ENCODE measurements at regions not wholly inside any gene's neighbourhood (a gene's known extent, or its start where the extent isn't known, plus 50 kb on each side); places are given as distances from the start of the nearest gene placed in this dataset.

GRCh38 chr13:86038490-86038889, 239.3 kb upstream of the SLITRK6 start:
- H3K4me1 ChIP-seq (ENCODE audit: insufficient read depth, low read length), result no peaks in the 10 kb centered on the region
- in situ Hi-C loops (cut with HindIII; ENCODE audit: extremely low pct_ligation_motif_present, low pct_unique_long_range_greater_than_20kb), result no loop called here

DNA sequence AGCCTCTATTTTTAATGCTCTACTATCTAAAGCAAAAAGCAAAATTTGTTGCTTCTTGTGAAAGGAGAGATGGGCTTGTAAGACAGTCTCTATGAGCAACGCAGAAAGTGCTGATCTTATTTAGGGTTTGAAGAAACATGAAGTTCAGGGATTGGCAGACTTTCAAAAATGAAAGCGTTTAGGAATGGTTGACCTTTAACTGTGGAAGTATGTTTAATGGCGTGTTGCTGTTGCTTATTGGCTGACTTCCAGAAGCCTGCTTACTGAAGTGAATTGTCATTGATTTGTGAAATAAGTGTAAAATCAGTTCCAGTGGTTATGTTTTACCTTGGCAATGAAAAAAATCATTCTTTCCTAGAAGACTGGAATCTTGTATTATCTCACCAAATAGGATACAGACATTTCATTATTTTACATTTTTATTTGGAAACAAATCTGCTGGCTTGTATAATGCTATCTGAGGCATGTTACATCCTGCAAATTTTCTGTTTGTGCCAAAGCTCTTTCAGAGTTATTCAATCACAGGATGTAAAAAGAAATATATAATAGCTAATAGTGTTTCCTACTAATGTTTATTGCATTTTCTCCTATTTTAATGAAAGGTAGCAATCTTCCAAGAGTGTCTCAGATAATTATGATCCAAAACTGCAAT, 221.3 kb upstream of the SLITRK6 start:
- in situ Hi-C loops (cut with HindIII; ENCODE audit: extremely low pct_ligation_motif_present, low pct_unique_long_range_greater_than_20kb) (no loop called here), intact Hi-C loops (cut with micrococcal nuclease; ENCODE audit: unreplicated experiment) (no loop called here)
- WGBS (ENCODE audit: low lambda C conversion rate), result 0% methylated on average over 3 of the region's 3 CpGs
- ChIA-PET CTCF (ENCODE audit: low intra/inter-chr PET ratio, low total read pairs) (no interaction called here), POLR2A (no interaction called here)
- Histone ChIP-seq H3K4me3 (replicated peaks in 1 of 3; ENCODE audit: insufficient read depth in 1 of 3, low read depth in 2 of 3, low read length in 3 of 3) (no peak overlapping the region), H3K4me2 (ENCODE audit: low read depth, low read length) (no peak overlapping the region), H3K27ac (ENCODE audit: extremely low read length, insufficient read depth, low read length) (no peak overlapping the region), H3K9ac (ENCODE audit: insufficient read depth, low read depth, low read length) (no peak overlapping the region), H3K4me1 (ENCODE audit: insufficient read depth, low read length) (no peaks in the 10 kb centered on the region), H4K20me1 (ENCODE audit: insufficient read depth, low read length) (no peaks in the 10 kb centered on the region), H2AFZ (ENCODE audit: low read length) (no peak overlapping the region), H3K9me3 (ENCODE audit: low read length) (no peaks in the 10 kb centered on the region), H3K27me3 (ENCODE audit: control insufficient read depth in 1 of 2, insufficient read depth in 2 of 2, low read length in 2 of 2) (no peaks in the 10 kb centered on the region), H3K79me2 (ENCODE audit: insufficient read depth, low read length) (no peaks in the 10 kb centered on the region), H3K36me3 (replicated peaks in 1 of 2; ENCODE audit: control insufficient read depth in 1 of 2, insufficient read depth in 2 of 2, low read length in 2 of 2) (no peaks in the 10 kb centered on the region)
- DNase-seq (ENCODE audit: low spot score) (no peak), ATAC-seq (no peak), FAIRE-seq (no peak)
- no peak for TF ChIP-seq LRRFIP1 (CRISPR knock-in tag; conservative IDR thresholded peaks at IDR 0.05)
- BruUV-seq (replicated peaks), result no TSS peak

More at GRCh38 chr13:86038490-86038889, 239.3 kb upstream of the SLITRK6 start:
- DNase-seq (ENCODE audit: low spot score), result no peak
- WGBS (ENCODE audit: low lambda C conversion rate), result 0% methylated on average over 3 of the region's 3 CpGs
- no peak overlapping the region for H3K4me3 ChIP-seq (replicated peaks in 1 of 3; ENCODE audit: insufficient read depth in 1 of 3, low read depth in 2 of 3, low read length in 3 of 3)
- no peak overlapping the region for H3K4me2 ChIP-seq (ENCODE audit: low read depth, low read length)
- ATAC-seq, result no peak
- no peak overlapping the region for H3K27ac ChIP-seq (ENCODE audit: extremely low read length, insufficient read depth, low read length)
- no TSS peak for BruUV-seq (replicated peaks)
- no peak overlapping the region for H2AFZ ChIP-seq (ENCODE audit: low read length)
- no peaks in the 10 kb centered on the region for H3K36me3 ChIP-seq (replicated peaks in 1 of 2; ENCODE audit: control insufficient read depth in 1 of 2, insufficient read depth in 2 of 2, low read length in 2 of 2)
- no peaks in the 10 kb centered on the region for H3K9me3 ChIP-seq (ENCODE audit: low read length)
- no peak overlapping the region for H3K9ac ChIP-seq (ENCODE audit: insufficient read depth, low read depth, low read length)
- no peaks in the 10 kb centered on the region for H4K20me1 ChIP-seq (ENCODE audit: insufficient read depth, low read length)
- no peaks in the 10 kb centered on the region for H3K79me2 ChIP-seq (ENCODE audit: insufficient read depth, low read length)
- CTCF ChIA-PET (ENCODE audit: low intra/inter-chr PET ratio, low total read pairs), result no interaction called here
- TF ChIP-seq MXI1 (IDR thresholded peaks at IDR 0.05; ENCODE audit: borderline replicate concordance, low read depth, low read length), result no peak
- TF ChIP-seq ZNF749 (CRISPR knock-in tag; IDR thresholded peaks at IDR 0.05; ENCODE audit: borderline replicate concordance), result no peak
- no peak for TF ChIP-seq ZNF598 (CRISPR knock-in tag; IDR thresholded peaks at IDR 0.05; ENCODE audit: borderline replicate concordance)
- no peak for TF ChIP-seq ZNF432 (CRISPR knock-in tag; IDR thresholded peaks at IDR 0.05; ENCODE audit: borderline replicate concordance)
- no peak for TF ChIP-seq TCF7 (IDR thresholded peaks at IDR 0.05; ENCODE audit: low read depth)
- TF ChIP-seq MAFF (IDR thresholded peaks at IDR 0.05; ENCODE audit: low read depth, low read length), result no peak
- POLR2A ChIA-PET, result no interaction called here
- no peak for FAIRE-seq
- intact Hi-C loops (cut with micrococcal nuclease; ENCODE audit: unreplicated experiment), result no loop called here
- H3K27me3 ChIP-seq (ENCODE audit: control insufficient read depth in 1 of 2, insufficient read depth in 2 of 2, low read length in 2 of 2), result no peaks in the 10 kb centered on the region

Data from HepG2 (cell line).